GM19043 (cell line): ENCODE measurements at regions not wholly inside any gene's neighbourhood (a gene's known extent, or its start where the extent isn't known, plus 50 kb on each side); places are given as distances from the start of the nearest gene placed in this dataset.

Source experiments
- ATAC-seq: cut with Tn5 transposase; IDR thresholded peaks from one replicate; pipeline ENCODE4 v1.9.1; 2021; ENCODE audit warnings: low read depth; ENCODE audit not compliant: unreplicated experiment

- ATAC-seq = no peak
Observed at GRCh38 chr6:4470698-4471210, 305.4 kb upstream of the CDYL start.

- ATAC-seq = no peak
Observed at GRCh38 chr6:4466769-4467480, 309.3 kb upstream of the CDYL start.

- no peak for ATAC-seq
Observed at GRCh38 chr6:4466261-4466660, 309.9 kb upstream of the CDYL start.

GRCh38 chr6:4464638-4465037, 311.6 kb upstream of the CDYL start:
- ATAC-seq = no peak

GRCh38 chr6:4463236-4463635, 313.0 kb upstream of the CDYL start:
- ATAC-seq = no peak

DNA sequence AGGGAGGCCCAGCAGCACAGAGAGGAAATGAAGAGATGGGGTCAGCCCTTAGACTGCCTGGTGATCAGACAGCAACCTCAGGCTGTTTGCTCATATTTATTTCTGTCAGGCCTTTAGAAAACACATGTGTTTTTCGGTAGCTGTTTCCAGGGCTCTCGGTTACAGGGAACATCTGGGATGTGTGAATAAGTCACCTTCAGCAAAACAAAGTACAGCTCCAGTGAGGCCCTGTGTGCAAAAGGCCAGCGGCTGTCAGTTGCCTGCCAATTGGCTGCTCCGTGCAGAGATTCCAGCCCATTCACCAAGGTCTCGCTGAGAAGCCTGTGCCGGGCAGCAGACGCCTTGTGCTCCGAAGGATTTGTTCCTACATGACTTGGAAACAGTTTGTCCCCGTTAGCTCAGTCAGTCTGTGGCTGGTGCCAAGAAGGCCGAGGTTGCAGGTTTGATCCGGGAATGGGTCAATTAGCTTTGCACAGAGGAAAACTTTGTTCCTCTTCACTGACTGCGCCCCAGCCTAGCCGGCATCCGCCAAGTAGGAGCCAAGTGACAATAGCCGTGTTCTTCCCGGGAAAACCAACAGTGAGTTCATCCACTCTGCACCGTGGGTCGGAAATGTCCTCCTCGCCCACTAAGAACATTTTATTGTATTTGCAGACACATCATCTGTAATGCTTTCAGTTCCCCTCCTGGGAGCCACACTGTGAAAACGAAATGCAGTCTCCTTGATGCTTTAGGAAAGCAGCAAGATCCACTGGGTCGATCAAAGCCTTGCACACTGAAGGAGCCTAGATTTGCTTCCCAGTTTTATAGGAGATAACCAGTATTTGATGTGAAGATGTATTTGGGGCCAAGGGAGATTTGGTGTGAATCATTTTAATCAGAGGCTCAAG, 315.4 kb upstream of the CDYL start:
- no peak for ATAC-seq

GRCh38 chr6:4459996-4460395, 316.2 kb upstream of the CDYL start:
- ATAC-seq = no peak

GRCh38 chr6:4459032-4459431, 317.2 kb upstream of the CDYL start:
- ATAC-seq = no peak

GRCh38 chr6:4451718-4452117, 316.3 kb upstream of the ECI2 start:
- ATAC-seq = no peak

DNA sequence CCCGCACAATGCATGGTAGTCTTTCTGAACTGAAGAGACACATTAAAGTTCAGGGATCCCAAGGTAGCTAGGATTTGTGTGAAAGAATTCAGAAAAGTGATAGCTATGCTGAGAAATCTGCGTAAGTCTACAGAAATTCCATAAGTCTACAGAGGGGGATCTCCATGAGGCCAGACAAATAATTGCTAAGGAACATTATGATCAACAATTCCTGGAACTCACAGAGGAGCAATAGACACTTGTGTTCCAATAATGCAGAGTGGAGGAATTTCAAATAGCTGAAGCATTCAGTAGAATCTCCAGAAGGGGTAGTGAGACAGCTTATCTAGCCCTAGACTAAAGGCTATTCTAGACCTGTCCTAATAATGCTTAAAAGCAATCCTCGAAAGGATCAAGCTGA, 315.7 kb upstream of the ECI2 start:
- ATAC-seq = no peak

DNA sequence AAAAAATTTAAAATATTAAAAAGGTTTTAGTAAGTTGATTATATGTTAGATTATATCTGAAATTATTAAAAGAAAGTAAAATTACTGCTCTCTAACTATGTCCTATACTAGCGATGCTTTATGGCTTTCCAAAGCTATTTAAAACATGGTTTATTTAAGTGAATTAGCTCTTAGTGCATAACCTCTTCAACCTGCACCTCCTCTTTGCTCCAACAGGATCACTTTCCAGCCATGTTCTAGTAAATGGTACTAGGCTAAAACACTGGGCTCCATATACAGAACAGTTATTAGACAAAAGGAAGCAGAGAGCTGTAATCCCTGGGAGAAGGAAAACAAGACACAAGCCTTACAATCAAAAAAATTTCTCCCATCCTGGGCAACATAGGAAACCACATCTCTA, 314.9 kb upstream of the ECI2 start:
- ATAC-seq = no peak

DNA sequence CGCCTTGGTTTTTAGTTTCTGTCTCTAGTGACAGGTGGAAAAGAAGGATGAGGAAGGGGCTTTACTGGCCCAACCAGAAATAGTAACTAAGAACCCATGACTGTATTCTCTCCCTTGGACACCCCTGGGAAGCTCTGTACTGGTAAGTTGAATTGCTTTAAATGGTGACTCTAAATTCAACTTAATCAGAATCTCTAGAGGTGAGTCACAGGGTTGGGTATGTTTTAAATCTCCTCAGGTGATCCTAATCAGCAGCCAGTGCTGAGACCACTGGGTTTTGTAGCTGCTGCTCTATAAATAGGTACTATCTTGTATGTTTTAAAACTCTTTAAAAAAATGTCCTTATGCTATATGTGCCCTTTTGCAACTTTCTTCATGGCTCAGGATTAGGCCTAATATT, 314.0 kb upstream of the ECI2 start:
- no peak for ATAC-seq

DNA sequence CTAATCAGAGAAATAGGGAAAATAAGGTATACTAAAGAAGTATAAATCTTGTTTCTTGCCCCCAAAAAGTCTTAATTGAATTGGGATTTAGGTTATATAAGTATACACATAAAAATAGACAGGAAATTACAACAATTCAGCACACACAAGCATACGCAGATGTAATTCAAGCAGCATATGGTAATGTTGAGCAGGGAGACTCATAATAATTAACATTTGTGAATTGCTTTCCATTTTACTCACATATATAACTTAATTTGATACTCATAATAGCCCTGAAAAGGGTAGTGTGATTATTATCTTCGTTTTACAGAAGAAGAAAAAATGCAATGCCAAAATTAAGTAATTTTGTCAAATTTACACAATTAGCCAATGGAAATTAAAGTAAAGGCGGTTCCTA, 313.5 kb upstream of the ECI2 start:
- ATAC-seq = no peak

- no peak for ATAC-seq
Observed at GRCh38 chr6:4447639-4448330, 312.4 kb upstream of the ECI2 start.

DNA sequence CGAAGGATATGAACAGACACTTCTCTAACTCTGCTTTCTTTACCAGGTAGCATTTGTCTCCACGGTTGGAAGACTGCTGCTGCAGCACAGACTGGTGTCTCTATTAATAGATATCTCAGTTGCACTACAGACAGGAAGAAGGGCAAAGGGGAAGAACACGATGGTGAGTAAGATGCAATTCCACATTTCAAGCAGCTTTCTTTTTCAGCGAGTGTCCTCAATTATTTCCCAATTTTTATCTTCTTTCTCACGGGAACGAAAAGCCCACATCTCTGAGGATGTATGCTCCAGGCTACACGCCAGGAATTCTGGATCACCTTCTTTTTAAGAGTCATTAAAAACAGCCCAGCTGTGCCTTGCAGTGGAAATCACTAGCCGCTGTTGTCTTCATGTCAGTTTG, 311.6 kb upstream of the ECI2 start:
- no peak for ATAC-seq

GRCh38 chr6:4441981-4442434, 306.6 kb upstream of the ECI2 start:
- ATAC-seq = no peak

GRCh38 chr6:4439159-4439558, 303.8 kb upstream of the ECI2 start:
- no peak for ATAC-seq

DNA sequence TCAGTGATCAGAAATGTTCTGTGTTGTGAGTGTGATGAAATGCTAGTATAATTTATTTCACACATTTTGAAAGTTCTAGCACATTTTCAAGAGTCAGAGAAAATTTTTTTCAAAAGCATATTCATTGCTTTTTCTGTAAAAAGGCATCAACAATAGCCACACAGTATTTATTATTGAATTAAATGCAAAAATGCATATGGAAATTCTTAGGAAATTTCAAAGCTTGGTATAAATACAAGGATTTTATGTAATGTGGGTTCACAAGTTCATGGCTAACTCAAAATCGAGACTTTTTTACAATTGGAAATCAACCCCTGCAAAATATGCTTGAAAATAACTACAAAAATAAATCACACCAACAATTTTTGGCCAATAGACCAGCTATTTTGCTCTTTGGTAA, 302.0 kb upstream of the ECI2 start:
- ATAC-seq = no peak

DNA sequence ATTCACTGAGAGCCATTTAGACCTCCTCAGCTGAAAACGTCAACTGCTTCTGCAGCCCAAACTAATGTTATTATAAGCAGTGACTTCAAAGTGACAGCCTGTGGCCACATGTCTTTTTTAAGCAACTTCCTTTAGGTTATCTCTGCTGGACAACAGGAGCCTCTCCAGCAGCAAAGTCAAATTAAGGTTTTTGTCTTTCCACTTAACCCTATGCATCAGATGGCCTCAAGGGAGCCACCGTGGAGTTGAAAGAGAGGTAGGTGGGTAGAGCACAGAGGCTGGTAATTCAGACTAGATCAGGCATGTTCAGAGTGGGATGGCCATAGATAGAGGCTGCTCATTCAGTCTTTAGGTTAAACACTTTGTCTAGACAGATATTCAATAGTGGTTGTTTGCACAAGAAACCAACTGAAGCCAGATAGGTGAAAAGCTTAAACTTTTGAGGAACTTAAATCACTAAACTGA, 300.6 kb upstream of the ECI2 start:
- ATAC-seq = no peak

DNA sequence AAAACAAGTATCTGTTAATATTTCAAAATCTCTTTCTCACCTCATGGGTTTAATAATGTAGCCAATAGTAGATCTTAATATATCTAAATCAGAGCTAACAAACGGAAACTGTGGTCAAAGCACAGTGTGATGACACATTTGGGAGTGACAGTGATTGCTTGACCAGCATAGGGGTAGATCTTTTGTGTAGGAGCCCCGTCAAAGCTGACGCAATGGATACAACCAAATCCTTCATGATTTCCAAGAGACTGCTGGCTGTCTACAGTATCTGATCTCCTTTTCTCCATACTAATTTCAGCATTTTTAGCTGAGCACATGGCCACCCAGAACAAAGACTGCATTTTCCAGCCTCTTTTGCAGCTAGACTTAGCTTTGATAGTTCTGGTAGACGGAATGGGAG, 299.3 kb upstream of the ECI2 start:
- no peak for ATAC-seq

DNA sequence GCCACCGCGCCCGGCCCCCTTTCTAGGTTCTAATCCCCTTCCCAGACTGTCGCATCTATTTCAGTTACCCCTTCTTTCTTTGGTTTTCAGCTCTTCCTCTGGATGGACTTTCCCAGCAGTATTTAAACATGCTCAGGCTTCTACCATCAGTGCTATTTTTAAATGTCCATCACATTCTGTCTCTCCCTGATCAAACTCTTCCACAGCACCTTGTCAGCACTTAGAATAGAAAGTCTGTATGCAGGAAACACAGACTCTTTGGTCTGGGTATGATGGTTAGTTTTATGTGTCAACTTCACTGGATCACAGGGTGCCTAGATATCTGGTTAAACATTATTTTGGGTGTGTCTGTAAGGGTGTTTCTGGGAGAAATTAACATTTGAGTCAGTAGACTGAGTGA, 297.8 kb upstream of the ECI2 start:
- no peak for ATAC-seq
